Astrocyte (in vitro differentiated cells and primary cell): ENCODE measurements at regions not wholly inside any gene's neighbourhood (a gene's known extent, or its start where the extent isn't known, plus 50 kb on each side); places are given as distances from the start of the nearest gene placed in this dataset.

Source experiments
- DNase-seq: peaks from one replicate; pipeline ENCODE4 v3.0.0-alpha.2; 2010; ENCODE audit warnings: low read depth
- FAIRE-seq: peaks from 2 replicates; lab custom pipeline; 2011; peaks lifted over from hg19 to GRCh38; lab: Jason Lieb, UNC
- H2AFZ ChIP-seq: 2 replicates; pipeline ENCODE4 v1.6.0; 2012; ENCODE audit warnings: low read depth, low read length, inconsistent platforms
- H3K27ac ChIP-seq: 2 replicates; pipeline ENCODE4 v1.5.1; 2011; ENCODE audit warnings: low read depth, low read length, inconsistent platforms
- H3K27me3 ChIP-seq: 2 replicates; pipeline ENCODE4 v1.6.0; 2011; ENCODE audit warnings: low read length, inconsistent platforms; ENCODE audit not compliant: insufficient read depth
- H3K36me3 ChIP-seq: 2 replicates; pipeline ENCODE4 v1.5.1; 2011; ENCODE audit warnings: low read length, inconsistent platforms; ENCODE audit not compliant: insufficient read depth
- H3K4me1 ChIP-seq: 2 replicates; pipeline ENCODE4 v1.5.1; 2011; ENCODE audit warnings: low read length, inconsistent platforms; ENCODE audit not compliant: insufficient read depth
- H3K4me2 ChIP-seq: 2 replicates; pipeline ENCODE4 v1.6.0; 2012; ENCODE audit warnings: low read length, inconsistent platforms
- H3K4me3 ChIP-seq: 2 replicates; pipeline ENCODE4 v1.5.1; 2011; ENCODE audit warnings: low read depth, mild to moderate bottlenecking, low read length, inconsistent platforms; ENCODE audit not compliant: insufficient read depth
- H3K79me2 ChIP-seq: 2 replicates; pipeline ENCODE4 v1.6.0; 2012; ENCODE audit warnings: mild to moderate bottlenecking, low read length, inconsistent platforms; ENCODE audit not compliant: insufficient read depth
- H3K9ac ChIP-seq: 2 replicates; pipeline ENCODE4 v1.6.0; 2012; ENCODE audit warnings: mild to moderate bottlenecking, low read length, inconsistent platforms
- H3K9me3 ChIP-seq: 2 replicates; pipeline ENCODE4 v1.5.1; 2012; ENCODE audit warnings: low read depth, mild to moderate bottlenecking, low read length, inconsistent platforms; ENCODE audit not compliant: insufficient read depth
- H4K20me1 ChIP-seq: 2 replicates; pipeline ENCODE4 v1.6.0; 2012; ENCODE audit warnings: low read length, inconsistent platforms; ENCODE audit not compliant: insufficient read depth
- H3K27ac Mint-ChIP-seq: one replicate; pipeline ENCODE4 v1.8.0; 2021; ENCODE audit warnings: mild to moderate bottlenecking, mixed read lengths; ENCODE audit not compliant: unreplicated experiment
- H3K27me3 Mint-ChIP-seq: one replicate; pipeline ENCODE4 v1.8.0; 2021; ENCODE audit warnings: low read depth, mixed read lengths; ENCODE audit not compliant: unreplicated experiment
- H3K36me3 Mint-ChIP-seq: one replicate; pipeline ENCODE4 v1.8.0; 2021; ENCODE audit warnings: low read depth, mixed read lengths; ENCODE audit not compliant: unreplicated experiment
- H3K4me1 Mint-ChIP-seq: one replicate; pipeline ENCODE4 v1.8.0; 2021; ENCODE audit warnings: low read depth, mixed read lengths; ENCODE audit not compliant: unreplicated experiment
- H3K4me3 Mint-ChIP-seq: one replicate; pipeline ENCODE4 v1.8.0; 2021; ENCODE audit warnings: mild to moderate bottlenecking, moderate library complexity, mixed read lengths; ENCODE audit not compliant: unreplicated experiment
- H3K9me3 Mint-ChIP-seq: one replicate; pipeline ENCODE4 v1.8.0; 2021; ENCODE audit warnings: mild to moderate bottlenecking, mixed read lengths; ENCODE audit not compliant: unreplicated experiment
- EZH2 ChIP-seq: IDR thresholded peaks from 2 replicates; pipeline ENCODE4 v1.6.1; 2012; ENCODE audit warnings: mild to moderate bottlenecking, low read length, inconsistent platforms; ENCODE audit not compliant: insufficient read depth
- TF ChIP-seq, protein P1 (sequence below): IDR thresholded peaks from 2 replicates; pipeline ENCODE4 v1.5.1; 2011; ENCODE audit warnings: low read depth, mild to moderate bottlenecking, inconsistent platforms, low read length, moderate library complexity; ENCODE audit not compliant: insufficient read depth

- TF ChIP-seq, protein P1, sequence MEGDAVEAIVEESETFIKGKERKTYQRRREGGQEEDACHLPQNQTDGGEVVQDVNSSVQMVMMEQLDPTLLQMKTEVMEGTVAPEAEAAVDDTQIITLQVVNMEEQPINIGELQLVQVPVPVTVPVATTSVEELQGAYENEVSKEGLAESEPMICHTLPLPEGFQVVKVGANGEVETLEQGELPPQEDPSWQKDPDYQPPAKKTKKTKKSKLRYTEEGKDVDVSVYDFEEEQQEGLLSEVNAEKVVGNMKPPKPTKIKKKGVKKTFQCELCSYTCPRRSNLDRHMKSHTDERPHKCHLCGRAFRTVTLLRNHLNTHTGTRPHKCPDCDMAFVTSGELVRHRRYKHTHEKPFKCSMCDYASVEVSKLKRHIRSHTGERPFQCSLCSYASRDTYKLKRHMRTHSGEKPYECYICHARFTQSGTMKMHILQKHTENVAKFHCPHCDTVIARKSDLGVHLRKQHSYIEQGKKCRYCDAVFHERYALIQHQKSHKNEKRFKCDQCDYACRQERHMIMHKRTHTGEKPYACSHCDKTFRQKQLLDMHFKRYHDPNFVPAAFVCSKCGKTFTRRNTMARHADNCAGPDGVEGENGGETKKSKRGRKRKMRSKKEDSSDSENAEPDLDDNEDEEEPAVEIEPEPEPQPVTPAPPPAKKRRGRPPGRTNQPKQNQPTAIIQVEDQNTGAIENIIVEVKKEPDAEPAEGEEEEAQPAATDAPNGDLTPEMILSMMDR, result no peak
- TF ChIP-seq EZH2, result no peak
- Histone ChIP-seq H3K4me1 (no peaks in the 10 kb centered on the region), H3K4me3 (no peak overlapping the region), H3K27me3 (no peaks in the 10 kb centered on the region), H2AFZ (no peak overlapping the region), H3K27ac (no peak overlapping the region), H4K20me1 (no peaks in the 10 kb centered on the region), H3K4me2 (no peak overlapping the region), H3K9ac (no peak overlapping the region), H3K9me3 (peaks cover 7% of the 10 kb centered on the region), H3K79me2 (no peaks in the 10 kb centered on the region), H3K36me3 (no peaks in the 10 kb centered on the region)
- Mint-ChIP-seq H3K36me3 (no peaks in the 10 kb centered on the region), H3K27me3 (peaks cover 3% of the 10 kb centered on the region), H3K4me3 (no peak overlapping the region), H3K27ac (no peak overlapping the region), H3K4me1 (no peaks in the 10 kb centered on the region), H3K9me3 (no peaks in the 10 kb centered on the region)
- no peak for FAIRE-seq
- DNase-seq, result no peak
Measured at GRCh38 chr22:48740731-48741405, 1086.8 kb downstream of the BRD1 start.

DNA sequence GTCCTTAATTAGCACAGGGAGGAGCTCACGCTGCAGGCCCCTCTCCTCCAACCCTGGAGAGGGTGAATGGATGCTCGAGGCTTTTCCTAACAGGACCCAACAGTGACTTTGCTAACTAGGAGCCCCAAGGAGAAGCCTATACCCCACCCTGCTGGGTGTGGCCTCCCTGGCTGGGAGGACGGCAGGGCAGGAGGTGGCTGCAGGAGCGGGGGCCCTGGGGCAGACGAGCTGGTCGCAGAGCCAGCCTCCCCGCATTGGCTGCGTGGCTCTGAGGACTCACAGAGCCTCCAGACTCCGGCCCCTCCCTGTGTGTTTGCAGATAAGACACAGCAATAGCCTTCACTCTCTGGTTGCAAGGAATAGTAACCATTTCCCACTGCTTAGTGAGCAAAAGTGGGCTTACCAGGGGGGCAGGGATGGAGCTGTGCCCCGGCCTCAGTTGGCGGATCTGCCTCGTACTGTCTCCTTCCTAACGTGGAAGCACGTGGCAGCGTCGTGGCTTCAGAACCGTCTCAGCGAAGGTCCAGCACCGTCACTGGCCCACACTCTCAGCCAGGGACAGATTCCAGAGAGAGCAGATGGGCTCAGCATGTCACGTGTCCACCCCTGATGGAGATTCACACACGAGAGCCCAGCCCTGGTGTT lies 1087.5 kb downstream of the BRD1 start:
- peaks cover 7% of the 10 kb centered on the region for H3K9me3 ChIP-seq
- H3K9ac ChIP-seq, result no peak overlapping the region
- no peaks in the 10 kb centered on the region for H3K4me1 Mint-ChIP-seq
- no peak overlapping the region for H3K27ac ChIP-seq
- no peak overlapping the region for H2AFZ ChIP-seq
- H3K4me3 Mint-ChIP-seq, result no peak overlapping the region
- H3K27me3 ChIP-seq, result no peaks in the 10 kb centered on the region
- DNase-seq, result no peak
- H3K79me2 ChIP-seq, result no peaks in the 10 kb centered on the region
- H3K36me3 Mint-ChIP-seq, result no peaks in the 10 kb centered on the region
- H3K27me3 Mint-ChIP-seq, result peaks cover 3% of the 10 kb centered on the region
- no peaks in the 10 kb centered on the region for H3K36me3 ChIP-seq
- no peak for TF ChIP-seq EZH2
- TF ChIP-seq, protein P1, result no peak
- H3K9me3 Mint-ChIP-seq, result no peaks in the 10 kb centered on the region
- H3K4me1 ChIP-seq, result no peaks in the 10 kb centered on the region
- no peak for FAIRE-seq
- H3K4me3 ChIP-seq, result no peak overlapping the region
- H3K4me2 ChIP-seq, result no peak overlapping the region
- H4K20me1 ChIP-seq, result no peaks in the 10 kb centered on the region
- H3K27ac Mint-ChIP-seq, result no peak overlapping the region
